Peyer's patch (tissue), 4 donors: ENCODE measurements at regions not wholly inside any gene's neighbourhood (a gene's known extent, or its start where the extent isn't known, plus 50 kb on each side); places are given as distances from the start of the nearest gene placed in this dataset.

Experiments
- POLR2A ChIP-seq, 2 donors: fragments of 450-650 bp; IDR thresholded peaks; one replicate each; pipeline ENCODE4 v1.5.1; 2017; ENCODE audit warnings: antibody characterized with exemption in 2 of 2, mild to moderate bottlenecking in 2 of 2, moderate library complexity in 2 of 2
- TF ChIP-seq, protein P1 (sequence below), 6 experiments: fragments of 450-650 bp in 4 of 6; fragments of 200-600 bp in 2 of 6; sonication (generic) in 1 of 6; IDR thresholded peaks; one replicate each; pipeline ENCODE4 v1.5.1; 2017 to 2019; ENCODE audit warnings: antibody characterized with exemption in 6 of 6, mild to moderate bottlenecking in 3 of 6, moderate library complexity in 1 of 6

DNA sequence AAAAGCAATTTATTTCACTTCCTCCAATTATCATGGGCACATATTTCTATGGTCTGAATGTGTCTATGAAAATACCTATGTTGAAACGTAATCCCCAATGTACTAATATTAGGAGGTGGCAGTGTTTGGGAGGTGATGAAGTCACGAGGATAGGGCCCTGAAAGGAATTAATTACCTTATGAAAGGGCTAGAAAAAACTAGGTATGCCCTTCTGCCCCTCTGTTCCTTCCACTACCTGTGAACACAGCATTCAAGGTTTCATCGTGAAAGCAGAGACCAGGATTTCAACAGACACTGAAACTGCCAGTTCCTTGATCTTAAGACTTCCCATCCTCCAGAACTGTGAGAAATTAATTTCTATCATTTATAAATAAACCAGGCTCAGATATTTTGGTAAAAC is 1037.1 kb upstream of the C9orf72 start:
- TF ChIP-seq, protein P1, sequence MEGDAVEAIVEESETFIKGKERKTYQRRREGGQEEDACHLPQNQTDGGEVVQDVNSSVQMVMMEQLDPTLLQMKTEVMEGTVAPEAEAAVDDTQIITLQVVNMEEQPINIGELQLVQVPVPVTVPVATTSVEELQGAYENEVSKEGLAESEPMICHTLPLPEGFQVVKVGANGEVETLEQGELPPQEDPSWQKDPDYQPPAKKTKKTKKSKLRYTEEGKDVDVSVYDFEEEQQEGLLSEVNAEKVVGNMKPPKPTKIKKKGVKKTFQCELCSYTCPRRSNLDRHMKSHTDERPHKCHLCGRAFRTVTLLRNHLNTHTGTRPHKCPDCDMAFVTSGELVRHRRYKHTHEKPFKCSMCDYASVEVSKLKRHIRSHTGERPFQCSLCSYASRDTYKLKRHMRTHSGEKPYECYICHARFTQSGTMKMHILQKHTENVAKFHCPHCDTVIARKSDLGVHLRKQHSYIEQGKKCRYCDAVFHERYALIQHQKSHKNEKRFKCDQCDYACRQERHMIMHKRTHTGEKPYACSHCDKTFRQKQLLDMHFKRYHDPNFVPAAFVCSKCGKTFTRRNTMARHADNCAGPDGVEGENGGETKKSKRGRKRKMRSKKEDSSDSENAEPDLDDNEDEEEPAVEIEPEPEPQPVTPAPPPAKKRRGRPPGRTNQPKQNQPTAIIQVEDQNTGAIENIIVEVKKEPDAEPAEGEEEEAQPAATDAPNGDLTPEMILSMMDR (IDR thresholded peaks at IDR 0.05) = no peak
- no peak for TF ChIP-seq POLR2A (IDR thresholded peaks at IDR 0.05)
